ENCODE measurements at regions not wholly inside any gene's neighbourhood (a gene's known extent, or its start where the extent isn't known, plus 50 kb on each side); places are given as distances from the start of the nearest gene placed in this dataset.

GRCh38 chr4:102431608-102431961 lies 69.6 kb upstream of the NFKB1 start:
- no peak; the same call in 1 of the 2 replicates for TF ChIP-seq CTCF (conservative IDR thresholded peaks at IDR 0.05; ENCODE audit: low read length)
- TF ChIP-seq EZH2phosphoT487 (IDR thresholded peaks at IDR 0.05; ENCODE audit: borderline replicate concordance, low read depth, low read length): no peak
